Smooth muscle cell (in vitro differentiated cells): ENCODE measurements at regions not wholly inside any gene's neighbourhood (a gene's known extent, or its start where the extent isn't known, plus 50 kb on each side); places are given as distances from the start of the nearest gene placed in this dataset.
"Not testable (repeated sequence)": the region's sequence is repeated elsewhere in the genome, so short reads cannot be mapped to it uniquely, and the experiment has no call there.

Experiments
- DNase-seq: peaks from one replicate; lab custom pipeline; 2025; ENCODE audit not compliant: unreplicated experiment; lab: John Stamatoyannopoulos, UW
- H2AFZ ChIP-seq: fragments of 200-600 bp; sonication (generic); 2 replicates; pipeline ENCODE4 v1.6.0; 2016; ENCODE audit warnings: antibody characterized with exemption, low read depth, mild to moderate bottlenecking
- H3F3A ChIP-seq: fragments of 200-600 bp; sonication (generic); 2 replicates; pipeline ENCODE4 v1.6.0; 2017; ENCODE audit warnings: antibody characterized with exemption, low read depth
- H3K27ac ChIP-seq: fragments of 200-600 bp; sonication (generic); 2 replicates; pipeline ENCODE4 v1.5.1; 2016; ENCODE audit warnings: low read depth, mild to moderate bottlenecking
- H3K27me3 ChIP-seq: fragments of 200-600 bp; sonication (generic); 2 replicates; pipeline ENCODE4 v1.6.1; 2016; ENCODE audit warnings: low read depth, mild to moderate bottlenecking
- H3K36me3 ChIP-seq: fragments of 200-600 bp; sonication (generic); 2 replicates; pipeline ENCODE4 v1.5.1; 2016; ENCODE audit warnings: low read depth
- H3K4me1 ChIP-seq: fragments of 200-600 bp; sonication (generic); 2 replicates; pipeline ENCODE4 v1.5.1; 2016; ENCODE audit warnings: low read depth
- H3K4me2 ChIP-seq: fragments of 200-600 bp; sonication (generic); 2 replicates; pipeline ENCODE4 v1.6.0; 2016; ENCODE audit warnings: mild to moderate bottlenecking
- H3K4me3 ChIP-seq: fragments of 200-600 bp; sonication (generic); 2 replicates; pipeline ENCODE4 v1.5.1; 2016; ENCODE audit warnings: mild to moderate bottlenecking
- H3K79me2 ChIP-seq: fragments of 200-600 bp; sonication (generic); 2 replicates; pipeline ENCODE4 v1.6.0; 2016; ENCODE audit warnings: low read depth, mild to moderate bottlenecking
- H3K9ac ChIP-seq: fragments of 200-600 bp; sonication (generic); 2 replicates; pipeline ENCODE4 v1.6.0; 2016; ENCODE audit warnings: low read depth
- H3K9me3 ChIP-seq: fragments of 200-600 bp; sonication (generic); replicated peaks from 2 replicates; pipeline ENCODE4 v1.5.1; 2016; ENCODE audit warnings: low read depth
- H4K20me1 ChIP-seq: fragments of 200-600 bp; sonication (generic); 2 replicates; pipeline ENCODE4 v1.6.0; 2016; ENCODE audit warnings: low read depth
- WGBS: methylation state at CpG from one replicate; pipeline ENCODE4 v1.1.7; 2016; ENCODE audit warnings: low lambda C conversion rate; 5-methylcytosine and 5-hydroxymethylcytosine counted together
- TF ChIP-seq, protein P1 (sequence below): fragments of 200-600 bp; sonication (generic); IDR thresholded peaks from 2 replicates; pipeline ENCODE4 v1.5.1; 2017; ENCODE audit warnings: borderline replicate concordance, mild to moderate bottlenecking, antibody characterized with exemption; ENCODE audit not compliant: insufficient read depth, poor library complexity, severe bottlenecking

DNA sequence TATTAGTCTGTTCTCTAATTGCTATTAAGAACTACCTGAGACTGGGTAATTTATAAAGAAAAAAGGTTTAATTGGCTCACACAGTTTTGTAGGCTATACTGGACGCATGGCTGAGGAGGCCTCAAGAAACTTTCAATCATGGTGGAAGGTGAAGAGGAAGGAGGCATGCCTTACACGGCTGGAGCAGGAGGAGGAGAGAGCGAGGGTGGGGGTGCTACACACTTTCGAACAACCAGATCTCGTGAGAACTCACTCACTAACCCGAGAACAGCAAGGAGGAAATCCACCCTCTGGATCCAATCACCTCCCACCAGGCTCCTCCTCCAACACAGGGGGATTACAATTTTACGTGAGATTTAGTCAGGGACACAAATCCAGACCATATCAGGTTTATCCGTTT, 90.0 kb downstream of the RMI1 start:
- Histone ChIP-seq H3K9me3 (no peaks in the 10 kb centered on the region), H3F3A (no peaks in the 10 kb centered on the region), H3K36me3 (no peaks in the 10 kb centered on the region), H3K79me2 (no peaks in the 10 kb centered on the region), H3K27me3 (no peaks in the 10 kb centered on the region), H4K20me1 (no peaks in the 10 kb centered on the region), H3K4me3 (no peak overlapping the region), H3K27ac (no peak overlapping the region), H3K4me2 (no peak overlapping the region), H3K9ac (no peak overlapping the region), H3K4me1 (no peaks in the 10 kb centered on the region), H2AFZ (no peak overlapping the region)
- DNase-seq: no peak
- TF ChIP-seq, protein P1, sequence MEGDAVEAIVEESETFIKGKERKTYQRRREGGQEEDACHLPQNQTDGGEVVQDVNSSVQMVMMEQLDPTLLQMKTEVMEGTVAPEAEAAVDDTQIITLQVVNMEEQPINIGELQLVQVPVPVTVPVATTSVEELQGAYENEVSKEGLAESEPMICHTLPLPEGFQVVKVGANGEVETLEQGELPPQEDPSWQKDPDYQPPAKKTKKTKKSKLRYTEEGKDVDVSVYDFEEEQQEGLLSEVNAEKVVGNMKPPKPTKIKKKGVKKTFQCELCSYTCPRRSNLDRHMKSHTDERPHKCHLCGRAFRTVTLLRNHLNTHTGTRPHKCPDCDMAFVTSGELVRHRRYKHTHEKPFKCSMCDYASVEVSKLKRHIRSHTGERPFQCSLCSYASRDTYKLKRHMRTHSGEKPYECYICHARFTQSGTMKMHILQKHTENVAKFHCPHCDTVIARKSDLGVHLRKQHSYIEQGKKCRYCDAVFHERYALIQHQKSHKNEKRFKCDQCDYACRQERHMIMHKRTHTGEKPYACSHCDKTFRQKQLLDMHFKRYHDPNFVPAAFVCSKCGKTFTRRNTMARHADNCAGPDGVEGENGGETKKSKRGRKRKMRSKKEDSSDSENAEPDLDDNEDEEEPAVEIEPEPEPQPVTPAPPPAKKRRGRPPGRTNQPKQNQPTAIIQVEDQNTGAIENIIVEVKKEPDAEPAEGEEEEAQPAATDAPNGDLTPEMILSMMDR: no peak
- WGBS: 87% methylated on average over 8 of the region's 8 CpGs

DNA sequence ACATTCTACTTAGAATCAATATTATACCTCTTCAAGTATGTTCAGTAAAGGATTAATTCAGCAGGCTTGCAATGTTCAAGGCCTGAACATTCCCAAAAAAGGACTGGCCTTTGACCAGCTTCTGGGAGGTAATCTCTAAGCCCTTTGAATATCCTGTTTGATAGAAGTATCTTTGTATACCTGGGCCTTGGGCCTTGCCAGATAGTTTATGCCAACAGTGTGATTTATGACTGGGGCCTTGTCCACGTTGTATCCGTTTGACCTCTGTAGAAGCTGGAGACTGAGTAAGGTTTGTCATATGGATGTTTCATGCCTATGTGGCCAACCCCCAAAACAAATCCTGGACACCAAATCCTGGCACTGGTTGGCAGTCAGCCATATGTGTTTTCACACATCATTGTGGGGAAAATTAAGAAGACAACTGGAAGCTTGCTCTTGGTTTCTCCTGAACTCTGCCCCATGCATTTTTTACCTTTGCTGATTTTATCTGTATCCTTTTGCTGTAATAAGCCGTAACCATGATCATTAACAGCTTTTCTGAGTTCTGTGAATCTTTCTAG, 92.1 kb downstream of the RMI1 start:
- H3K9me3 ChIP-seq: no peaks in the 10 kb centered on the region

DNA sequence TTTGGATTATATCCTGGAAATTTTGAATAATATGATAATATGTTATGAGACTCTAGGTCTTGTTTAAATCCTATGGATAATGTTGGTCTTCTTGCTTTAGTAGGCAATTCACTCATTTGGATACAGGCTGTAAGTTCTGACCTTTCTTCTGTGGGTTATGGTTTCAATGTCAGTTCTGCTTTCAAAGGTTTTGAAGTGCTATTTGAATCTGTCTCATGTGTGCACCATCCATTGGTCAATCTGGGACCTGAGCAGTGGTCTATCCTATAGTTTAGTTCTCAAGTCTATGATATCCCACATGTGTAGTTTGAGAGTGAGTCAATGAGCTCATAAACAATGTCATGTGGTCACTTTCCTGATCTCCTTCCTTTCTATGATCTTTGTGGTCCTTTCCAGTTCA, 94.4 kb downstream of the RMI1 start:
- no peaks in the 10 kb centered on the region for H3K79me2 ChIP-seq
- H3K36me3 ChIP-seq: no peaks in the 10 kb centered on the region
- no peaks in the 10 kb centered on the region for H3K27me3 ChIP-seq
- no peak overlapping the region for H3K27ac ChIP-seq
- H3K4me1 ChIP-seq: no peaks in the 10 kb centered on the region
- DNase-seq: no peak
- TF ChIP-seq, protein P1: no peak
- no peaks in the 10 kb centered on the region for H3K9me3 ChIP-seq
- H3F3A ChIP-seq: no peaks in the 10 kb centered on the region
- H4K20me1 ChIP-seq: no peaks in the 10 kb centered on the region
- H3K4me2 ChIP-seq: no peak overlapping the region
- H3K4me3 ChIP-seq: no peak overlapping the region
- H3K9ac ChIP-seq: no peak overlapping the region
- H2AFZ ChIP-seq: no peak overlapping the region

More for the DNA sequence above, 92.1 kb downstream of the RMI1 start:
- Histone ChIP-seq H2AFZ (no peak overlapping the region), H3K79me2 (no peaks in the 10 kb centered on the region), H3K27me3 (no peaks in the 10 kb centered on the region), H3K27ac (no peak overlapping the region), H3K9ac (no peak overlapping the region), H3K4me1 (no peaks in the 10 kb centered on the region), H4K20me1 (no peaks in the 10 kb centered on the region), H3F3A (no peaks in the 10 kb centered on the region), H3K4me3 (no peak overlapping the region), H3K36me3 (no peaks in the 10 kb centered on the region), H3K4me2 (no peak overlapping the region)
- 89% methylated on average over 3 of the region's 3 CpGs for WGBS
- TF ChIP-seq, protein P1: no peak
- DNase-seq: no peak

DNA sequence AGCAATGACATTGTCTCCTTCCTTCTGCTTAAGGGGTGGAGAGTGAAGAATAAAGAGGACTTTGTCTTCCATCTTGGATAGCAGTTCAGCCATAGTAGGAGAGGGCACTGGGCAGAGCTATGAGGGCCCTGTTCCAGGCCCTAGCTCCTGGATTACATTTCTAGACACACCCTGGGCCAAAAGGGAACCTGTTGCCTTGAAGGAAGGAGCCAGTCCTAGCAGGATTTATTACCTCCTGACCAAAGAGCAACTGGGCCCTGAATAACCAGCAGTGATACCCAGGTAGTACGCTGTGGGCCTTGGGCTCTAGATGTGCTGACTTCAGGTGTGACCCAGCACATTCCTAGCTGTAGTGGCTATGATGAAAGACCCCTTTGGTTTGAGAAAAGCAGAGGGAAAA, 95.8 kb downstream of the RMI1 start:
- H3K9me3 ChIP-seq: no peaks in the 10 kb centered on the region
- H3K36me3 ChIP-seq: no peaks in the 10 kb centered on the region
- H2AFZ ChIP-seq: no peak overlapping the region
- H3K27ac ChIP-seq: no peak overlapping the region
- H3K4me1 ChIP-seq: no peaks in the 10 kb centered on the region
- 92% methylated on average over 1 of the region's 1 CpG for WGBS
- no peaks in the 10 kb centered on the region for H4K20me1 ChIP-seq
- no peaks in the 10 kb centered on the region for H3F3A ChIP-seq
- no peak overlapping the region for H3K4me2 ChIP-seq
- H3K79me2 ChIP-seq: no peaks in the 10 kb centered on the region
- DNase-seq: no peak
- TF ChIP-seq, protein P1: no peak
- H3K9ac ChIP-seq: no peak overlapping the region
- no peak overlapping the region for H3K4me3 ChIP-seq
- H3K27me3 ChIP-seq: no peaks in the 10 kb centered on the region

DNA sequence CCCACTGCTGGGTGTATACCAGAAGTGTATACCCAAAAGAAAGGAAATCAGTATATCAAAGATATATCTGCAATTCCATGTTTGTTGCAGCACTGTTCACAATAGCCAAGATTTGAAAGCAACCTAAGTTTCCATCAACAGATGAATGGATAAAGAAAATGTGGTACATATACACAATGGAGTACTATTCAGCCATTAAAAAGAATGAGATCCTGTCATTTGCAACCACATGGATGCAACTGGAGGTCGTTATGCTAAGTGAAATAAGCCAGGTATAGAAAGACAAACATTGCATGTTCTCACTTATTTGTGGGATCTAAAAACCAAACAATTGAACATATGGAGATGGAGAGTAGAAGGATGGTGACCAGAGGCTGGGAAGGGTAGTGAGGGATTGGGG, 97.2 kb downstream of the RMI1 start:
- H3K36me3 ChIP-seq, H3K9me3 ChIP-seq, DNase-seq, H3K4me3 ChIP-seq, H3F3A ChIP-seq, H3K27ac ChIP-seq, H3K9ac ChIP-seq, H3K79me2 ChIP-seq, H2AFZ ChIP-seq, H4K20me1 ChIP-seq, H3K27me3 ChIP-seq, H3K4me1 ChIP-seq, H3K4me2 ChIP-seq: not testable (repeated sequence)
- WGBS: 53% methylated on average over 1 of the region's 1 CpG
